DOHH2 (cell line): ENCODE measurements at regions not wholly inside any gene's neighbourhood (a gene's known extent, or its start where the extent isn't known, plus 50 kb on each side); places are given as distances from the start of the nearest gene placed in this dataset.

Experiments used
- CTCF ChIP-seq: fragments of 200-600 bp; sonication (generic); IDR thresholded peaks from one replicate; pipeline ENCODE4 v1.5.1; 2014; ENCODE audit warnings: antibody characterized with exemption, mild to moderate bottlenecking, low read depth, low read length; ENCODE audit not compliant: poor library complexity, severe bottlenecking
- EZH2phosphoT487 ChIP-seq: fragments of 200-600 bp; sonication (generic); IDR thresholded peaks from 2 replicates; pipeline ENCODE4 v1.6.1; 2017; ENCODE audit warnings: borderline replicate concordance, mild to moderate bottlenecking, antibody characterized with exemption, low read length, moderate library complexity, mixed read lengths

- no peak for TF ChIP-seq CTCF
- TF ChIP-seq EZH2phosphoT487: no peak
Observed at GRCh38 chr11:27277843-27278242, 85.2 kb downstream of the CCDC34 start.
